LoVo (cell line): ENCODE measurements at regions not wholly inside any gene's neighbourhood (a gene's known extent, or its start where the extent isn't known, plus 50 kb on each side); places are given as distances from the start of the nearest gene placed in this dataset.

ENCODE experiments used
- DNase-seq: peaks from one replicate; pipeline ENCODE4 v3.0.0-alpha.2; 2016; ENCODE audit warnings: low spot score

DNA sequence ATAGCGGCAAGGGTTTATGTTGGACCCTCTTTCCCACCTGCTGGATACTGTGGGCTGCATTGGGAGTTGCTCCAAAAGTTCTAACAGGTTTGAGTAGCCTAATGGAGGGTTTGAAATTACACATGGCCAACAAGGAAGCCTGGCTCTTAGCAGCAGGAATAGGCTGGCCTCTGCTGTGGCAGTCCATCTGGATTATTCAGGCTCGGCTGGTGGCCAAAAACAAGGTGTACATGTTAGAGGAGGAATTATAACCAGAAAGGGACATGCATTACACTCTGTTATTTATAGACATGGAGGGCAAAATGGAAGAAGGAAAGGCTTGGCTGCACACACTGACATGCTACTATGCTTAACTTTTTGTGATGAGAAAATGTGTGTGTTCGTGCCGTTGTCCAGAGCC is 61.1 kb upstream of the NRXN1 start:
- no peak for DNase-seq

DNA sequence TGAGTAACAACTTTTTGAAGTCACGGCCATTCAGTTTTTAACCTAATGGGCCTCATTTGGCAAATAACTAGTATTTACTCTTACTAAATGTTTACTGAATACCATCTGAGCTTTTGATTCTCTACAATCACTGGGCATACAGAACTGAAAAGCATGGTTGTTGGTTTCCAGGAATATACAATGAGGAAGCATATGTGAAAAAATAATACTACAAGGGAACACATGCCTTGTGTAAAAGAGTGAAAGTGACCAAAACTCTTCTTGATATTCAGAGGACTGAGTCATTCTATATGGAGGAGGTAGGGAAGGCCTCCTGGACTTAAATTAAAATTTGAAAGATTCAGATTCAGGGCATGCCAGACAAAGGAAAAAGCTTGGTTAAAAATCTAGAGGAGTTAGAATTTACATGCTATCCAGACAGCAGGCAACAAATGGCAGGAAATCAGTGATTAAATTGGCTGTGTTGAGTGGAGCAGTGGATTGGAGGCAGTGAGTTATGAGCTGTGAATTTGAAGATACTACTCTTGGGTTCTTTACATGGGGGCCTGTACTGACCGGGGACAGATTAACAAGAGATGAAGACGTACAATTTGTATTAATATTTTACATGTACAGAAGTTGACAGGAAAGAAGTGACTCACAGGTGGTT is 53.6 kb upstream of the NRXN1 start:
- no peak for DNase-seq

DNA sequence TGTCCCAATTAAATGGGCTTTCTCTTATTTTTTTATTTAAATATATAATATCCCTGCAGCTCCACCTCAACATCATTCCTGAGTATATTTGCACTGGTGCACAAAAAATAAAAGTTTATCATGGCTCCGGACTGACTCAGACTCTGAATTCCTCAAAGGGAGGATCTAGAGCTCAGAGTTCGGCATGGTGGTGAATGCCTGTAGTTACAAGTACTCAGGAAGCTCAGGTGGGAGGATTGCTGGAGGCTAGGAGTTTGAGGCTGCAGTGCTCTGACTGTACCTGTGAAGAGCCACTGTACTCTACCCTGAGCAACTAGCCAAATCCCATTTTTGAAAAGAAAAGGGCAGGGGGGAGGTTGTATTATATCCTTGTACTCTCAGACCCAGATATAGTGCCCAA is 52.8 kb upstream of the NRXN1 start:
- no peak for DNase-seq
